ENCODE measurements at regions not wholly inside any gene's neighbourhood (a gene's known extent, or its start where the extent isn't known, plus 50 kb on each side); places are given as distances from the start of the nearest gene placed in this dataset.
A peak's percentile ranks its signal among the peaks of the same experiment; 100 is the strongest.
"Not testable (repeated sequence)": the region's sequence is repeated elsewhere in the genome, so short reads cannot be mapped to it uniquely, and the experiment has no call there.

GRCh38 chr16:63830061-63830460 lies 1291.8 kb downstream of the CDH11 start:
- no peak for DNase-seq (ENCODE audit: low read depth)

GRCh38 chr16:63822818-63823217 lies 1299.0 kb downstream of the CDH11 start:
- DNase-seq (ENCODE audit: low read depth): no peak

GRCh38 chr16:63816276-63816675 lies 1305.6 kb downstream of the CDH11 start:
- no peak for DNase-seq (ENCODE audit: low read depth)

GRCh38 chr16:63813862-63814261 lies 1308.0 kb downstream of the CDH11 start:
- DNase-seq (ENCODE audit: low read depth): no peak

GRCh38 chr16:63808730-63809129 lies 1313.1 kb downstream of the CDH11 start:
- DNase-seq (ENCODE audit: low read depth): no peak

GRCh38 chr16:63806794-63807506 lies 1314.9 kb downstream of the CDH11 start:
- no peak for DNase-seq (ENCODE audit: low read depth)

GRCh38 chr16:63804126-63804525 lies 1317.7 kb downstream of the CDH11 start:
- no peak for DNase-seq (ENCODE audit: low read depth)

- no peak for DNase-seq (ENCODE audit: low read depth)
These were observed 1332.3 kb downstream of the CDH11 start for GRCh38 chr16:63789603-63790002.

GRCh38 chr16:63787014-63787413 lies 1334.8 kb downstream of the CDH11 start:
- DNase-seq (ENCODE audit: low read depth): peak; percentile 6

- DNase-seq (ENCODE audit: low read depth): no peak
These were observed 1336.7 kb downstream of the CDH11 start for GRCh38 chr16:63785170-63785569.

- DNase-seq (ENCODE audit: low read depth): no peak
These were observed 1345.4 kb downstream of the CDH11 start for GRCh38 chr16:63776437-63776836.

GRCh38 chr16:63776034-63776433 lies 1345.8 kb downstream of the CDH11 start:
- DNase-seq (ENCODE audit: low read depth): no peak

GRCh38 chr16:63774302-63774701 lies 1347.6 kb downstream of the CDH11 start:
- DNase-seq (ENCODE audit: low read depth): no peak

- DNase-seq (ENCODE audit: low read depth): no peak
These were observed 1352.7 kb downstream of the CDH11 start for GRCh38 chr16:63769211-63769610.

GRCh38 chr16:63760246-63760645 lies 1361.6 kb downstream of the CDH11 start:
- DNase-seq (ENCODE audit: low read depth): not testable (repeated sequence)

GRCh38 chr16:63752347-63752746 lies 1369.5 kb downstream of the CDH11 start:
- DNase-seq (ENCODE audit: low read depth): no peak

GRCh38 chr16:63749276-63749675 lies 1372.6 kb downstream of the CDH11 start:
- DNase-seq (ENCODE audit: low read depth): no peak

GRCh38 chr16:63745456-63745855 lies 1376.4 kb downstream of the CDH11 start:
- DNase-seq (ENCODE audit: low read depth): no peak

- no peak for DNase-seq (ENCODE audit: low read depth)
These were observed 1377.6 kb downstream of the CDH11 start for GRCh38 chr16:63744077-63744874.

- DNase-seq (ENCODE audit: low read depth): no peak
These were observed 1379.7 kb downstream of the CDH11 start for GRCh38 chr16:63742150-63742549.

GRCh38 chr16:63737633-63738032 lies 1384.2 kb downstream of the CDH11 start:
- no peak for DNase-seq (ENCODE audit: low read depth)

- DNase-seq (ENCODE audit: low read depth): no peak
These were observed 1386.4 kb downstream of the CDH11 start for GRCh38 chr16:63735456-63735855.

GRCh38 chr16:63720848-63721247 lies 1401.0 kb downstream of the CDH11 start:
- no peak for DNase-seq (ENCODE audit: low read depth)

Measured in LHCN-M2 (cell line).